ENCODE measurements at regions not wholly inside any gene's neighbourhood (a gene's known extent, or its start where the extent isn't known, plus 50 kb on each side); places are given as distances from the start of the nearest gene placed in this dataset.
"Not testable (repeated sequence)": the region's sequence is repeated elsewhere in the genome, so short reads cannot be mapped to it uniquely, and the experiment has no call there.

DNA sequence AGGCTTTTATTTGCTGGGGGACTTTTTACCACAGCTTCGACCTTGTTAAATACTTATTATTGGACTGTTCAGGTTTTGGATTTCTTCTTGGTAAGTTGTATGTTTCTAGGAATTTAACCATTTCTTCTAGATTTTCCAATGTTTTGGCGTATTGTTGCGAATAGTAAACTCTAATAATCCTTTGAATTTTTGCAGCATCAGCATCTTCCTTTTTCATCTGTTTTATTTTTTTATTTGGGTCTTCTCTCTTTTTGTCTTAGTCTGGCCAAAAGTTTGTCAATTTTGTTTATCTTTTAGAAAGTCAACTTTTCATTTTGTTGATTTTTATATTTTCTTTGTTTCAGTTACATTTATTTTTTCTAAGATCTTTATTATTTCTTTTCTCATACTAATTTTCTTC, 1272.0 kb downstream of the HACE1 start:
- DNase-seq (ENCODE audit: low read depth): no peak

- no peak for DNase-seq (ENCODE audit: low read depth)
These were observed 1281.6 kb downstream of the HACE1 start for GRCh38 chr6:103578115-103578514.

DNA sequence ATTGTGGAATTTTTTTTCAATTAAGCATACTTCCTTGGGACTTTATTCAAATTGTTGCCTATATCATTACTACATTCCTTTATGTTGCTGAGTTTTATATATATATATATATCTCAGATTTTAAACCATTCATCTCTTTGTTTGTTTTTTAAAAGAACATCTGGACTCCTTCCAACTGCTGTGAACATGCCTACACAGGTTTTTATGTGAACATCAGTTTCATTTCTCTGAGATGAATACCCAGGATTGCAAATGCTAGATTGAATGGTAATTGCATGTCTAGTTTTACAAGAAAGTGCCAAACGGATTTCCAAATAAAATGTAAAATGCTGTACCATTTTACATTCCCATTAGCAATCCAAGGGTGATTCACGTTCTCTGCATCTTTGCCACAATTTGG, 1289.3 kb downstream of the HACE1 start:
- DNase-seq (ENCODE audit: low read depth): no peak

DNA sequence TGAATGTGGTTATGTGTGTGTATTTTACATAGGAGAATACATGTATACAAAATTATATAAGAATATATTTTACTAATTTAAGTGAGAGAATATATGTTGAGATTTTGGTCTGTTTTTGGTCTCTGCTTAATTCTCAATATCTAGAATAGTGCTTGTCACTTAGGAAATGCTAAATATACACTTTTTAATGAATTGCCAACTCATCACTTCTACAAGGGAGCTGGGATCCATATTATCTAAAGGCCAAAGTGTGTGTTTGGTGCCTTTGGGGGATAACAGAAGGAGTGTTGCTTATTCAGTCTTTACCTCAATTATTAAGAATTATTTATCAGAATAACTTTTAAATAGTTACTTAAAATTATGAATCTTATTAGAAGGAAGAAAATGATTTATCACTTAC, 1304.8 kb downstream of the HACE1 start:
- DNase-seq (ENCODE audit: low read depth): no peak

GRCh38 chr6:103538381-103538780, 1321.3 kb downstream of the HACE1 start:
- no peak for DNase-seq (ENCODE audit: low read depth)

DNA sequence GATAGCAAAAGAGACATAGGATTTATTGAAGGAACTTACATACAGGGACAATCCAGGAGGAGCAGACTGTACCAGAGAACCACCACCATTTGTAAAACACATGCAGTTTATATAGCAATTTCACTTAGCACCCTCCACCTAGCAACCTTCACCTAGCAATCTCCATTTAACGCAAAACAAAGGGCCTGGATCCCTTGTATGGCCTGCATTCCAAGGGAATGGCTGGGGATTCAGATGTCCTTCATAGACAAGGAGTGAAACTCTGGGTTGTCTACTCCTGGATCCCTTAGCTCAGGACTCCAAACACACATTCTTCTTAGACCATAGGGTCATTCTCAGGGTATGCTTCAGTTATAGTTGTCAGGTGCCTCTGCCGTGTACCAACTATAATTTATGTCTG, 1324.9 kb downstream of the HACE1 start:
- DNase-seq (ENCODE audit: low read depth): no peak

DNA sequence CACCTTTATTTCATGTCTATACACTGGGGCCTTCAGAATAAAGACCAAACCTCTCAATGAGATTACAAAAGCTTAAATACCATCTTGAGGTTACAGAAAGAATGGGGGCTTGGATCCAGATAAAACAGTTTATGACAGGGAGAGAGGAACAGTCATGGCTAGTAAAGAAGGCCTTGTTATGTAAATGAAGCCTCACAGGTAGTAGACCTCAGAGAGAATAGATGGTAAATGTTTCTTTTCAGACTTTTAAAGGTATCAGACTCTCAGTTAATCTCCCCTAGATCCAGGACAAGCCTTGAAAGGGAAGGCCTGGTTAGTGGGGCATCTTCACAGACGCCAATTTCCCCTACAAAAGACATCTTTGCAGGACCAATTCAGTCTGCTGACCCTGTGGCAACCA, 1325.6 kb downstream of the HACE1 start:
- DNase-seq (ENCODE audit: low read depth): no peak

DNA sequence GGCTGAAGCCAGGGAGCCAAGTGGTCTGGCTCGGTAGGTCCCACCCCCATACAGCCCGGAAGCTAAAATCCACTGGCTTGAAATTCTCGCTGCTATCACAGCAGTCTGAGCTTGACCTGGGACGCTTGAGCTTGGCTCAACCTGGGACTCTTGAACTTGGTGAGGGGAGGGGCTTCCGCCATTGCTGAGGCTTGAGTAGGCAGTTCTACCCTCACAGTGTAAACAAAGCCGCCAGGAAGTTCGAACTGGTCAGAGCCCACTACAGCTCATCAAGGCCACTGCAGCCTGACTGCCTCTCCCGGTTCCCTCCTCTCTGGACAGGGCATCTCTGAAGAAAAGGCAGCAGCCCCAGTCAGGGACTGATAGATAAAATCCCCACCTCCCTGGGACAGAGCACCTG, 1337.7 kb downstream of the HACE1 start:
- DNase-seq (ENCODE audit: low read depth): no peak

GRCh38 chr6:103516336-103516735, 1343.4 kb downstream of the HACE1 start:
- no peak for DNase-seq (ENCODE audit: low read depth)

DNA sequence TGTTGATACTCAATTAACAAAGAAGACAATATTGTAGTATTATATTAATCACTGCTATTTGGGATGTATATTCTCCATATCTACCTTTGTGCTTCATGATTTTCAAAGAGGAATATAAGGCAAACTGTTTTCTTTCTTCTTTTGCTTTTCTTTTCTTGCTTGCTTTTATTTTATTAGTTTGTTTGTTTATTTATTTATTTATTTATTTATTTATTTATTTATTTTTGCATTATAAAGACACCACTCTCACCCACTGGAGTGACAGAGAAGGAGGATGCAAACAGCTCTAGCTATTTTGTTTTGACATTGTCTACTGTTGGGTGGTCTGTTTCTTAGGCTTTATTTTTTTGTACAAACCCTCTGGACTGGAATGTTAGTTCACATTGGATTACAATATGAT, 1352.7 kb downstream of the HACE1 start:
- DNase-seq (ENCODE audit: low read depth): no peak

- no peak for DNase-seq (ENCODE audit: low read depth)
These were observed 1354.6 kb downstream of the HACE1 start for GRCh38 chr6:103505155-103505518.

DNA sequence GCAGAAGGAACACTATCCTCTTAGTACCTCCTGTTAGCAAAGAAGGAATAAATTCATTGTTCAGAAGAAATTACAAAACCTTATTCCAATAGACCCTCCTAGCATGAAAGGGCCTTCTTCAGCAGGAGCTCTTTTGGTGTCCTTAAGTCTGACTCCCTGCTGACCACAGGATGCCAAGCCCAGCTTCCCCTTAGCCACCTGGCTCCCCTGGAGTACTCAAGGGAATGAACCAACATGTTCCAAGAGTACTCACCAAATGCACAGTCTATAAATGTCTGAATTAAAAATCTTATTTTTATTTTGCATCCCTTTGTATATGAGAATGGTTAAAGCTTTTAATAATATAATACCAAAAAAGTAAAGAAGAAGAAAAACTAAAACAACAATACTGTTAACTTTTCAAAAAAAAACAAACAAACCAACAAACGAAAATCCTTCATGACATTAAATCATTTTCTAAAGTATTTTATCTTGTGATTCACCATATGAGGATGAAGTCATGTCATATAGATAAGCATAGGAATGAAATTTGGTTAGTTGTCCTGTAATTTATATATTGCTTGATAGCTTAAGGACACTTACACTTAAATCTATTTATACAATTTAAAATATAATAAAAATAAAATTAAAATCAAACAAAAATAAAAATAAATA, 1355.1 kb downstream of the HACE1 start:
- no peak for DNase-seq (ENCODE audit: low read depth)

- not testable (repeated sequence) for DNase-seq (ENCODE audit: low read depth)
These were observed 1363.1 kb downstream of the HACE1 start for GRCh38 chr6:103496588-103496987.

DNA sequence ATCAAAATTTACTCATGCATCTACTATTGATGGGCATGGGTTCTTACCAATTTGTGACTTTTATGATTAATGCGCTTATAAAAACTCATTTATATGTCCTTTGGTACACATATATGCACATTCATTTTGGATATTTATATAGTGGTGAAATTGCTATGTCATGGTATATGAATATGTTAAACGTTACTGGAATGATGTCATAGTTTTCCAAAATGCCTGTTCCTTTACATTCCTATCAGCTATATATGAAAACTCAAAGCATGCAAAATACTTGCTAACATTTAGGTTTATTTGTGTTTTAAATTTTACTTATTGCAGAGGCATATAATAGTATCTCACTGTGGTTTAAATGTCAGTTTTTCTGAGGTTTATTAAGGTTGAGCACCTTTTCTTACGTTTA, 1403.1 kb downstream of the HACE1 start:
- no peak for DNase-seq (ENCODE audit: low read depth)

DNA sequence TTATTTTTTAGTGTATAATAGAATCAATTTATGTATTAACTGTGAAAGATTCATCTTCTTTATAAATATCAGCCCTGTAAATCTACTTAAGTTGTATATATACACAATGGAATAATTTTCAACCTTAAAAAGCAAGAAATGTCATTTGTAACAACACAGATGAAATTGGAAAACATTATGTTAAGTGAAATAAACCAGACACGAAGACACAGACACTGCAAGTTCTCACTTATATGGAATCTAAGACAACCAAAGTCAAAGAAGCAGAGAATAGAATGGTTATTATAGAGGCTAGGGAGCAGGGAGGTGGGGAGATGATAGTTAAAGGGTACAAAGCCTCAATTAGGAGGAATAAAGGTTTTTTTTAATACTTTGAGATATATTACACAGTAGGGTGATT, 1404.4 kb downstream of the HACE1 start:
- no peak for DNase-seq (ENCODE audit: low read depth)

DNA sequence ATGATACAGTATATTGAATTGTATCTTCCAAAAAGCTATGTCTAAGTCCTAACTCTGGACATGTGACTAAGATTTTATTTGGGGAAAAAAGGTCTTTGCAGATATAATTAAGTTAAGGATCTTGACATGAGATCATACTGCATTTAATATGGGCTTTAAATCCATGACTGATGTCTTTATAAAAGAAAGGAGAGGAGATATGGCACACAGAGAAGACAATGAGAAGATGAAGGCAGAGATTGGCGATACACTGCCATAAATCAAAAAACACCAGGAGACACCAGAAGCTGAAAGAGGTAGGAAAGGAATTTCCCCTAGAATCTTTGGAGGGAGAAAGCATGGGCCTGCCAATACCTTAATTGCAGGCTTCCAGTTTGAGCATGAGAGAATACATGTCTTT, 1450.2 kb downstream of the HACE1 start:
- DNase-seq (ENCODE audit: low read depth): no peak

- DNase-seq (ENCODE audit: low read depth): no peak
These were observed 1454.4 kb downstream of the HACE1 start for GRCh38 chr6:103405321-103405720.

- no peak for DNase-seq (ENCODE audit: low read depth)
These were observed 1454.9 kb downstream of the HACE1 start for GRCh38 chr6:103404799-103405198.

- no peak for DNase-seq (ENCODE audit: low read depth)
These were observed 1463.0 kb downstream of the HACE1 start for GRCh38 chr6:103396768-103397167.

- no peak for DNase-seq (ENCODE audit: low read depth)
These were observed 1480.4 kb downstream of the HACE1 start for GRCh38 chr6:103379272-103379671.

- no peak for DNase-seq (ENCODE audit: low read depth)
These were observed 1492.5 kb downstream of the HACE1 start for GRCh38 chr6:103367212-103367611.

DNA sequence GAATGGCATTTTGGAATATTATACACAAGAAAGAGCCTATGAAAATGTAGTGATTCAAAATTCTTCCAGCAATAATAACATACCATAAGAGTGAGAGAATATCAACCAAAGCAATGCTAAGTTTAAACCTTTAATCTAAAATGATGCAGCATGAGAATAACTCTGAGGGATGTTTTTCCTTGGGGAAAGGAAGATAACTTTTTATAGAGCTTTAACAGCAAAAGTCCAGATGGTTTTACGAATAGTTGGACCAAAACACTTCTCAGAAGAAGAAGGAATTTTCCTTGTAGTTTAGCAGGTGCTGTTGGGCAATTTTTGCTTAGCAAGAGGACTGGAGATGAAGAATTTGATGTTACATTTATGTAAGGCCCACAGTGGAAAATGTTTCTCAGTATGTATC, 1503.2 kb downstream of the HACE1 start:
- no peak for DNase-seq (ENCODE audit: low read depth)

- DNase-seq (ENCODE audit: low read depth): no peak
These were observed 1515.1 kb downstream of the HACE1 start for GRCh38 chr6:103344554-103345163.

DNA sequence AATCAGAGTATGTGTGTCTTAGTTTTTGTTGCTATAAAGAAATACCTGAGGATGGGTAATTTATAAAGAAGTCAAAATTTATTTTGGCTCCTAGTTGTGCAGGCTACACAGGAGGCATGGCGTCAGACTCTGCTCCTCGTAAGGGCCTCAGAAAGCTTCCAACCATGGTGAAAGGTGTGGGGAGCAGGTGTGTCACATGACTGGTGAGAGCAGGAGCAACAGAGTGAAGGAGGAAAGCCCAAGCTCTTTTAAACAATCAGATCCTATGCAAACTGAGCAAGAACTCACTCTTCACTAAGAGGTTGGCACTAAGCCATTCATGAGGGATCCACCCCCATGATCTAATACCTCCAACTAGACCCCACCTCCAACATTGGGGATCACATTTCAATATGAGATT, 1524.3 kb downstream of the HACE1 start:
- no peak for DNase-seq (ENCODE audit: low read depth)

All from HS-27A (cell line).